ENCODE measurements at regions not wholly inside any gene's neighbourhood (a gene's known extent, or its start where the extent isn't known, plus 50 kb on each side); places are given as distances from the start of the nearest gene placed in this dataset.

DNA sequence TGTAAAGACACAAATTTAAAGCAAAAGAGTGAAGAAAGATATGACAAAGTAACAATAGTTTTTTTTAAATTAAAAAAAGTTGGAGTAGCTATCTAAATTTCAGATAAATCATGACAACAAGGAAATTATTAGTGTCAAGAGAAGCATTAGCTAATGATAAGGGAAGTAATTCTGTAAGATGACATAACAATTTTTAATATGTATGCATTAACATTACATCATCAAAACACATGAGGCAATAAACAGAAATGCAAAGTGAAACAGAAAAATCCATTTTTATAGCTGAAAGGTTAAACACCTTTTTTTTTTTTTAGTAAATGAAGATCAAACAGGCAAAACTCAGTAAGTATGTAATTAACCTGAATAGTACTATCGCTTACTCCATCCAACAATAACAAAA lies 804.9 kb upstream of the PRR20A start:
- Histone ChIP-seq H3K9ac (ENCODE audit: low read length) (no peak overlapping the region), H3F3A (ENCODE audit: insufficient read depth, low read length, poor library complexity, severe bottlenecking) (no peaks in the 10 kb centered on the region), H3K36me3 (ENCODE audit: insufficient read depth, low read length) (no peaks in the 10 kb centered on the region), H3K4me3 (ENCODE audit: low read length) (no peak overlapping the region), H3K27ac (ENCODE audit: low read length) (no peak overlapping the region), H3K4me2 (ENCODE audit: low read length) (no peak overlapping the region), H3K9me2 (ENCODE audit: insufficient read depth, low read length) (no peaks in the 10 kb centered on the region), H4K20me1 (ENCODE audit: insufficient read depth) (no peaks in the 10 kb centered on the region), H2AFZ (ENCODE audit: low read depth, low read length) (no peak overlapping the region), H3K79me2 (replicated peaks; ENCODE audit: insufficient read depth, low read length) (no peaks in the 10 kb centered on the region), H3K9me3 (ENCODE audit: low read length) (no peaks in the 10 kb centered on the region), H3K27me3 (ENCODE audit: insufficient read depth, low read depth, low read length) (no peaks in the 10 kb centered on the region)
- no peak for TF ChIP-seq RAD21 (conservative IDR thresholded peaks at IDR 0.05)
- no peak for TF ChIP-seq MXI1 (conservative IDR thresholded peaks at IDR 0.05; ENCODE audit: poor library complexity, severe bottlenecking)
- TF ChIP-seq EZH2 (IDR thresholded peaks at IDR 0.05; ENCODE audit: borderline replicate concordance, insufficient read depth, low read length, poor library complexity, severe bottlenecking): no peak
- TF ChIP-seq, protein P1, sequence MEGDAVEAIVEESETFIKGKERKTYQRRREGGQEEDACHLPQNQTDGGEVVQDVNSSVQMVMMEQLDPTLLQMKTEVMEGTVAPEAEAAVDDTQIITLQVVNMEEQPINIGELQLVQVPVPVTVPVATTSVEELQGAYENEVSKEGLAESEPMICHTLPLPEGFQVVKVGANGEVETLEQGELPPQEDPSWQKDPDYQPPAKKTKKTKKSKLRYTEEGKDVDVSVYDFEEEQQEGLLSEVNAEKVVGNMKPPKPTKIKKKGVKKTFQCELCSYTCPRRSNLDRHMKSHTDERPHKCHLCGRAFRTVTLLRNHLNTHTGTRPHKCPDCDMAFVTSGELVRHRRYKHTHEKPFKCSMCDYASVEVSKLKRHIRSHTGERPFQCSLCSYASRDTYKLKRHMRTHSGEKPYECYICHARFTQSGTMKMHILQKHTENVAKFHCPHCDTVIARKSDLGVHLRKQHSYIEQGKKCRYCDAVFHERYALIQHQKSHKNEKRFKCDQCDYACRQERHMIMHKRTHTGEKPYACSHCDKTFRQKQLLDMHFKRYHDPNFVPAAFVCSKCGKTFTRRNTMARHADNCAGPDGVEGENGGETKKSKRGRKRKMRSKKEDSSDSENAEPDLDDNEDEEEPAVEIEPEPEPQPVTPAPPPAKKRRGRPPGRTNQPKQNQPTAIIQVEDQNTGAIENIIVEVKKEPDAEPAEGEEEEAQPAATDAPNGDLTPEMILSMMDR (IDR thresholded peaks at IDR 0.05; ENCODE audit: poor library complexity, severe bottlenecking): no peak
- TF ChIP-seq TAF1 (IDR thresholded peaks at IDR 0.05; ENCODE audit: low read depth): no peak
- no peak for TF ChIP-seq SMC3 (conservative IDR thresholded peaks at IDR 0.05; ENCODE audit: poor library complexity)
- no peak for TF ChIP-seq EP300 (conservative IDR thresholded peaks at IDR 0.05; ENCODE audit: poor library complexity, severe bottlenecking)
- TF ChIP-seq, protein P2, sequence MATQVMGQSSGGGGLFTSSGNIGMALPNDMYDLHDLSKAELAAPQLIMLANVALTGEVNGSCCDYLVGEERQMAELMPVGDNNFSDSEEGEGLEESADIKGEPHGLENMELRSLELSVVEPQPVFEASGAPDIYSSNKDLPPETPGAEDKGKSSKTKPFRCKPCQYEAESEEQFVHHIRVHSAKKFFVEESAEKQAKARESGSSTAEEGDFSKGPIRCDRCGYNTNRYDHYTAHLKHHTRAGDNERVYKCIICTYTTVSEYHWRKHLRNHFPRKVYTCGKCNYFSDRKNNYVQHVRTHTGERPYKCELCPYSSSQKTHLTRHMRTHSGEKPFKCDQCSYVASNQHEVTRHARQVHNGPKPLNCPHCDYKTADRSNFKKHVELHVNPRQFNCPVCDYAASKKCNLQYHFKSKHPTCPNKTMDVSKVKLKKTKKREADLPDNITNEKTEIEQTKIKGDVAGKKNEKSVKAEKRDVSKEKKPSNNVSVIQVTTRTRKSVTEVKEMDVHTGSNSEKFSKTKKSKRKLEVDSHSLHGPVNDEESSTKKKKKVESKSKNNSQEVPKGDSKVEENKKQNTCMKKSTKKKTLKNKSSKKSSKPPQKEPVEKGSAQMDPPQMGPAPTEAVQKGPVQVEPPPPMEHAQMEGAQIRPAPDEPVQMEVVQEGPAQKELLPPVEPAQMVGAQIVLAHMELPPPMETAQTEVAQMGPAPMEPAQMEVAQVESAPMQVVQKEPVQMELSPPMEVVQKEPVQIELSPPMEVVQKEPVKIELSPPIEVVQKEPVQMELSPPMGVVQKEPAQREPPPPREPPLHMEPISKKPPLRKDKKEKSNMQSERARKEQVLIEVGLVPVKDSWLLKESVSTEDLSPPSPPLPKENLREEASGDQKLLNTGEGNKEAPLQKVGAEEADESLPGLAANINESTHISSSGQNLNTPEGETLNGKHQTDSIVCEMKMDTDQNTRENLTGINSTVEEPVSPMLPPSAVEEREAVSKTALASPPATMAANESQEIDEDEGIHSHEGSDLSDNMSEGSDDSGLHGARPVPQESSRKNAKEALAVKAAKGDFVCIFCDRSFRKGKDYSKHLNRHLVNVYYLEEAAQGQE (IDR thresholded peaks at IDR 0.05; ENCODE audit: borderline replicate concordance): no peak
- no peak for TF ChIP-seq POLR2AphosphoS5 (IDR thresholded peaks at IDR 0.05)

DNA sequence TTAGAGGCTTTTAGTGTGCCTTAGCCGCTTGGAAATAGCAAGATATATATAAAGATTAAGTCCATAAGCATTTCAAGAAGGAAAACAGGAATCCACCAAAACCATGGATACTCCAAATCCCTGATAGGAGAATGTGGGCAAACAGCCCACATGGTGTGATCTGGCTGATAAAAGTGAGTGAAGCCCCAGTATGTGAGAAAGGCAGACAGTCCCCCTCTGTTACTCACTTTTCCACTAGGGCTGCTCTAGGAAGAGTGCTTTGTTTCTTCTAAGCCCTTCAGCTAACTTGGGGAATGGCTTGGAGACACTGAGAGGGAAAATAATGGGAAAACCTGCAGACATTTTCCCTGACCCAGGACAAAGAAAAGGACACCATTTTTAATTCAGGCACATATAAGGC lies 802.3 kb upstream of the PRR20A start:
- no peaks in the 10 kb centered on the region for H3K9me2 ChIP-seq (ENCODE audit: insufficient read depth, low read length)

More for the DNA sequence above, 802.3 kb upstream of the PRR20A start:
- Histone ChIP-seq H3K4me2 (ENCODE audit: low read length) (no peak overlapping the region), H4K20me1 (ENCODE audit: insufficient read depth) (no peaks in the 10 kb centered on the region), H2AFZ (ENCODE audit: low read depth, low read length) (no peak overlapping the region), H3K9ac (ENCODE audit: low read length) (no peak overlapping the region), H3K36me3 (ENCODE audit: insufficient read depth, low read length) (no peaks in the 10 kb centered on the region), H3K4me3 (ENCODE audit: low read length) (no peak overlapping the region), H3F3A (ENCODE audit: insufficient read depth, low read length, poor library complexity, severe bottlenecking) (no peaks in the 10 kb centered on the region), H3K27ac (ENCODE audit: low read length) (no peak overlapping the region), H3K27me3 (ENCODE audit: insufficient read depth, low read depth, low read length) (no peaks in the 10 kb centered on the region), H3K79me2 (replicated peaks; ENCODE audit: insufficient read depth, low read length) (no peaks in the 10 kb centered on the region), H3K9me3 (ENCODE audit: low read length) (no peaks in the 10 kb centered on the region)
- TF ChIP-seq EP300 (conservative IDR thresholded peaks at IDR 0.05; ENCODE audit: poor library complexity, severe bottlenecking) (no peak), POLR2AphosphoS5 (IDR thresholded peaks at IDR 0.05) (no peak), TAF1 (IDR thresholded peaks at IDR 0.05; ENCODE audit: low read depth) (no peak), SMC3 (conservative IDR thresholded peaks at IDR 0.05; ENCODE audit: poor library complexity) (no peak), MXI1 (conservative IDR thresholded peaks at IDR 0.05; ENCODE audit: poor library complexity, severe bottlenecking) (no peak), RAD21 (conservative IDR thresholded peaks at IDR 0.05) (no peak), EZH2 (IDR thresholded peaks at IDR 0.05; ENCODE audit: borderline replicate concordance, insufficient read depth, low read length, poor library complexity, severe bottlenecking) (no peak)
- TF ChIP-seq, protein P2 (IDR thresholded peaks at IDR 0.05; ENCODE audit: borderline replicate concordance): no peak
- TF ChIP-seq, protein P1 (IDR thresholded peaks at IDR 0.05; ENCODE audit: poor library complexity, severe bottlenecking): no peak
